KMS-11 (cell line): ENCODE measurements at regions not wholly inside any gene's neighbourhood (a gene's known extent, or its start where the extent isn't known, plus 50 kb on each side); places are given as distances from the start of the nearest gene placed in this dataset.

Experiments
- H2AFZ ChIP-seq: fragments of 200-600 bp; sonication (generic); 2 replicates; pipeline ENCODE4 v1.6.1; 2016; ENCODE audit warnings: antibody characterized with exemption, mixed run types, low read depth
- H3K27ac ChIP-seq: fragments of 200-600 bp; sonication (generic); 2 replicates; pipeline ENCODE4 v1.6.1; 2016; ENCODE audit warnings: mild to moderate bottlenecking, mixed run types
- H3K27me3 ChIP-seq: fragments of 200-600 bp; sonication (generic); 2 replicates; pipeline ENCODE4 v1.6.1; 2017; ENCODE audit warnings: mild to moderate bottlenecking, low read depth, mixed run types, moderate library complexity; ENCODE audit not compliant: insufficient read depth
- H3K36me3 ChIP-seq: fragments of 200-600 bp; sonication (generic); 2 replicates; pipeline ENCODE4 v1.6.1; 2017; ENCODE audit warnings: mild to moderate bottlenecking, mixed run types; ENCODE audit not compliant: insufficient read depth
- H3K4me1 ChIP-seq: fragments of 200-600 bp; sonication (generic); 2 replicates; pipeline ENCODE4 v1.6.1; 2016; ENCODE audit warnings: mild to moderate bottlenecking, low read depth, mixed run types; ENCODE audit not compliant: poor library complexity, severe bottlenecking
- H3K4me2 ChIP-seq: fragments of 200-600 bp; sonication (generic); 2 replicates; pipeline ENCODE4 v1.7.0; 2016; ENCODE audit warnings: mild to moderate bottlenecking, mixed run types
- H3K4me3 ChIP-seq: fragments of 200-600 bp; sonication (generic); IDR thresholded peaks from 2 replicates; pipeline ENCODE4 v1.6.1; 2017; ENCODE audit warnings: low read depth, low read length, mixed read lengths; ENCODE audit not compliant: insufficient read depth
- H3K79me2 ChIP-seq: fragments of 200-600 bp; sonication (generic); 2 replicates; pipeline ENCODE4 v1.6.1; 2016; ENCODE audit warnings: low read depth, mixed run types; ENCODE audit not compliant: insufficient read depth
- H3K9ac ChIP-seq: fragments of 200-600 bp; sonication (generic); 2 replicates; pipeline ENCODE4 v1.6.1; 2016; ENCODE audit warnings: mild to moderate bottlenecking, mixed run types
- H4K20me1 ChIP-seq: fragments of 200-600 bp; sonication (generic); 2 replicates; pipeline ENCODE4 v1.6.1; 2016; ENCODE audit warnings: mild to moderate bottlenecking, mixed run types; ENCODE audit not compliant: insufficient read depth
- CTCF ChIP-seq: fragments of 200-600 bp; sonication (generic); conservative IDR thresholded peaks from 2 replicates; pipeline ENCODE4 v1.6.1; 2017; ENCODE audit warnings: low read depth, mild to moderate bottlenecking, antibody characterized with exemption, low read length, moderate library complexity, mixed read lengths

- H3K9ac ChIP-seq, result no peak overlapping the region
- H2AFZ ChIP-seq, result no peak overlapping the region
- no peaks in the 10 kb centered on the region for H4K20me1 ChIP-seq
- no peaks in the 10 kb centered on the region for H3K36me3 ChIP-seq
- H3K4me1 ChIP-seq, result no peaks in the 10 kb centered on the region
- no peaks in the 10 kb centered on the region for H3K79me2 ChIP-seq
- no peak for TF ChIP-seq CTCF
- no peak overlapping the region for H3K4me2 ChIP-seq
- no peaks in the 10 kb centered on the region for H3K27me3 ChIP-seq
- no peak overlapping the region for H3K4me3 ChIP-seq
- H3K27ac ChIP-seq, result no peak overlapping the region
Measured at GRCh38 chr12:58140395-58140794, 199.0 kb downstream of the ATP23 start.

- H3K27ac ChIP-seq, result no peak overlapping the region
- no peaks in the 10 kb centered on the region for H3K27me3 ChIP-seq
- H4K20me1 ChIP-seq, result no peaks in the 10 kb centered on the region
Measured at GRCh38 chr12:58142991-58143390, 201.6 kb downstream of the ATP23 start.

GRCh38 chr12:58143498-58143995, 202.2 kb downstream of the ATP23 start:
- Histone ChIP-seq H3K79me2 (no peaks in the 10 kb centered on the region), H3K4me1 (no peaks in the 10 kb centered on the region), H3K27ac (no peak overlapping the region), H3K36me3 (no peaks in the 10 kb centered on the region), H4K20me1 (no peaks in the 10 kb centered on the region), H3K4me3 (no peak overlapping the region), H3K9ac (no peak overlapping the region), H2AFZ (no peak overlapping the region), H3K27me3 (no peaks in the 10 kb centered on the region), H3K4me2 (no peak overlapping the region)
- no peak for TF ChIP-seq CTCF

More at GRCh38 chr12:58142991-58143390, 201.6 kb downstream of the ATP23 start:
- Histone ChIP-seq H3K4me1 (no peaks in the 10 kb centered on the region), H3K9ac (no peak overlapping the region), H2AFZ (no peak overlapping the region), H3K4me3 (no peak overlapping the region), H3K4me2 (no peak overlapping the region), H3K79me2 (no peaks in the 10 kb centered on the region), H3K36me3 (no peaks in the 10 kb centered on the region)
- no peak for TF ChIP-seq CTCF

- no peak overlapping the region for H3K9ac ChIP-seq
- no peaks in the 10 kb centered on the region for H3K27me3 ChIP-seq
- no peak overlapping the region for H3K27ac ChIP-seq
- H3K4me3 ChIP-seq, result no peak overlapping the region
- H3K36me3 ChIP-seq, result no peaks in the 10 kb centered on the region
- H3K4me1 ChIP-seq, result no peaks in the 10 kb centered on the region
- no peak overlapping the region for H3K4me2 ChIP-seq
- no peaks in the 10 kb centered on the region for H3K79me2 ChIP-seq
- H2AFZ ChIP-seq, result no peak overlapping the region
- no peak for TF ChIP-seq CTCF
- no peaks in the 10 kb centered on the region for H4K20me1 ChIP-seq
Measured at GRCh38 chr12:58148405-58148804, 207.0 kb downstream of the ATP23 start.
